HL-60 (cell line): ENCODE measurements at regions not wholly inside any gene's neighbourhood (a gene's known extent, or its start where the extent isn't known, plus 50 kb on each side); places are given as distances from the start of the nearest gene placed in this dataset.

ENCODE experiments used
- POLR2AphosphoS5 ChIP-seq: IDR thresholded peaks from 2 replicates; pipeline ENCODE4 v1.6.1; 2012; ENCODE audit warnings: low read depth
- TF ChIP-seq, protein P1 (sequence below): IDR thresholded peaks from one replicate; pipeline ENCODE4 v1.5.1; 2011; ENCODE audit warnings: low read length, control low read depth, inconsistent platforms; ENCODE audit not compliant: insufficient read depth
- TF ChIP-seq, protein P2 (sequence below): IDR thresholded peaks from 2 replicates; pipeline ENCODE4 v1.6.1; 2012; ENCODE audit warnings: low read depth; ENCODE audit not compliant: insufficient replicate concordance

- TF ChIP-seq, protein P1, sequence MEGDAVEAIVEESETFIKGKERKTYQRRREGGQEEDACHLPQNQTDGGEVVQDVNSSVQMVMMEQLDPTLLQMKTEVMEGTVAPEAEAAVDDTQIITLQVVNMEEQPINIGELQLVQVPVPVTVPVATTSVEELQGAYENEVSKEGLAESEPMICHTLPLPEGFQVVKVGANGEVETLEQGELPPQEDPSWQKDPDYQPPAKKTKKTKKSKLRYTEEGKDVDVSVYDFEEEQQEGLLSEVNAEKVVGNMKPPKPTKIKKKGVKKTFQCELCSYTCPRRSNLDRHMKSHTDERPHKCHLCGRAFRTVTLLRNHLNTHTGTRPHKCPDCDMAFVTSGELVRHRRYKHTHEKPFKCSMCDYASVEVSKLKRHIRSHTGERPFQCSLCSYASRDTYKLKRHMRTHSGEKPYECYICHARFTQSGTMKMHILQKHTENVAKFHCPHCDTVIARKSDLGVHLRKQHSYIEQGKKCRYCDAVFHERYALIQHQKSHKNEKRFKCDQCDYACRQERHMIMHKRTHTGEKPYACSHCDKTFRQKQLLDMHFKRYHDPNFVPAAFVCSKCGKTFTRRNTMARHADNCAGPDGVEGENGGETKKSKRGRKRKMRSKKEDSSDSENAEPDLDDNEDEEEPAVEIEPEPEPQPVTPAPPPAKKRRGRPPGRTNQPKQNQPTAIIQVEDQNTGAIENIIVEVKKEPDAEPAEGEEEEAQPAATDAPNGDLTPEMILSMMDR, result no peak
- TF ChIP-seq, protein P2, sequence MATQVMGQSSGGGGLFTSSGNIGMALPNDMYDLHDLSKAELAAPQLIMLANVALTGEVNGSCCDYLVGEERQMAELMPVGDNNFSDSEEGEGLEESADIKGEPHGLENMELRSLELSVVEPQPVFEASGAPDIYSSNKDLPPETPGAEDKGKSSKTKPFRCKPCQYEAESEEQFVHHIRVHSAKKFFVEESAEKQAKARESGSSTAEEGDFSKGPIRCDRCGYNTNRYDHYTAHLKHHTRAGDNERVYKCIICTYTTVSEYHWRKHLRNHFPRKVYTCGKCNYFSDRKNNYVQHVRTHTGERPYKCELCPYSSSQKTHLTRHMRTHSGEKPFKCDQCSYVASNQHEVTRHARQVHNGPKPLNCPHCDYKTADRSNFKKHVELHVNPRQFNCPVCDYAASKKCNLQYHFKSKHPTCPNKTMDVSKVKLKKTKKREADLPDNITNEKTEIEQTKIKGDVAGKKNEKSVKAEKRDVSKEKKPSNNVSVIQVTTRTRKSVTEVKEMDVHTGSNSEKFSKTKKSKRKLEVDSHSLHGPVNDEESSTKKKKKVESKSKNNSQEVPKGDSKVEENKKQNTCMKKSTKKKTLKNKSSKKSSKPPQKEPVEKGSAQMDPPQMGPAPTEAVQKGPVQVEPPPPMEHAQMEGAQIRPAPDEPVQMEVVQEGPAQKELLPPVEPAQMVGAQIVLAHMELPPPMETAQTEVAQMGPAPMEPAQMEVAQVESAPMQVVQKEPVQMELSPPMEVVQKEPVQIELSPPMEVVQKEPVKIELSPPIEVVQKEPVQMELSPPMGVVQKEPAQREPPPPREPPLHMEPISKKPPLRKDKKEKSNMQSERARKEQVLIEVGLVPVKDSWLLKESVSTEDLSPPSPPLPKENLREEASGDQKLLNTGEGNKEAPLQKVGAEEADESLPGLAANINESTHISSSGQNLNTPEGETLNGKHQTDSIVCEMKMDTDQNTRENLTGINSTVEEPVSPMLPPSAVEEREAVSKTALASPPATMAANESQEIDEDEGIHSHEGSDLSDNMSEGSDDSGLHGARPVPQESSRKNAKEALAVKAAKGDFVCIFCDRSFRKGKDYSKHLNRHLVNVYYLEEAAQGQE, result no peak
- no peak for TF ChIP-seq POLR2AphosphoS5
These were observed 506.9 kb downstream of the SHQ1 start for GRCh38 chr3:72341380-72341770.
